WTC11 (cell line): ENCODE measurements at regions not wholly inside any gene's neighbourhood (a gene's known extent, or its start where the extent isn't known, plus 50 kb on each side); places are given as distances from the start of the nearest gene placed in this dataset.

Source experiments
- ATAC-seq: fragments of 200-7000 bp; cut with Tn5 transposase; 2 replicates; pipeline ENCODE4 v1.10.0; 2021; ENCODE audit warnings: mild to moderate bottlenecking, moderate library complexity
- CTCF ChIA-PET: fragments of 300-600 bp; sonication (Branson Sonifier 250); formaldehyde crosslinking; loops from one replicate; lab custom pipeline; 2021; ENCODE audit warnings: antibody characterized with exemption; lab: Charles Lee
- POLR2A ChIA-PET: fragments of 350-600 bp; sonication (Branson Sonifier 250); formaldehyde crosslinking; loops from one replicate; lab custom pipeline; 2021; ENCODE audit warnings: antibody characterized with exemption; lab: Charles Lee
- DNase-seq: peaks from one replicate; pipeline ENCODE4 v3.0.0; 2021; ENCODE audit warnings: low spot score
- H3K27ac Mint-ChIP-seq: 2 replicates; pipeline ENCODE4 v1.8.0; 2021; ENCODE audit warnings: mixed read lengths
- H3K27me3 Mint-ChIP-seq: 2 replicates; pipeline ENCODE4 v1.8.0; 2021; ENCODE audit warnings: low read depth, mild to moderate bottlenecking, moderate library complexity, mixed read lengths
- H3K36me3 Mint-ChIP-seq: 2 replicates; pipeline ENCODE4 v1.8.0; 2021; ENCODE audit warnings: mixed read lengths
- H3K4me1 Mint-ChIP-seq: 2 replicates; pipeline ENCODE4 v1.8.0; 2022; ENCODE audit warnings: mixed read lengths
- H3K4me3 Mint-ChIP-seq: 2 replicates; pipeline ENCODE4 v1.8.0; 2021; ENCODE audit warnings: mild to moderate bottlenecking, moderate library complexity, mixed read lengths
- H3K9me3 Mint-ChIP-seq: 2 replicates; pipeline ENCODE4 v1.8.0; 2021; ENCODE audit warnings: mixed read lengths
- AFF4 ChIP-seq: sonication (generic); formaldehyde crosslinking; IDR thresholded peaks from 2 replicates; pipeline ENCODE4 v1.8.1; 2023; ENCODE audit warnings: mild to moderate bottlenecking, missing genetic modification reagents, borderline replicate concordance
- ARID4B ChIP-seq: sonication (generic); formaldehyde crosslinking; IDR thresholded peaks from 2 replicates; pipeline ENCODE4 v1.8.0; 2023; ENCODE audit warnings: missing genetic modification reagents, mild to moderate bottlenecking, borderline replicate concordance
- ATF6 ChIP-seq: sonication (generic); formaldehyde crosslinking; IDR thresholded peaks from 2 replicates; pipeline ENCODE4 v1.8.1; 2023; ENCODE audit warnings: mild to moderate bottlenecking, missing genetic modification reagents
- ELF4 ChIP-seq: sonication (generic); formaldehyde crosslinking; IDR thresholded peaks from 2 replicates; pipeline ENCODE4 v1.8.1; 2022; ENCODE audit warnings: low read depth, mild to moderate bottlenecking, moderate library complexity, missing genetic modification reagents
- FOXP1 ChIP-seq: sonication (generic); formaldehyde crosslinking; IDR thresholded peaks from 2 replicates; pipeline ENCODE4 v1.8.0; 2022; ENCODE audit warnings: missing genetic modification reagents, mild to moderate bottlenecking, moderate library complexity, borderline replicate concordance
- IRF2 ChIP-seq: sonication (generic); formaldehyde crosslinking; IDR thresholded peaks from 2 replicates; pipeline ENCODE4 v1.8.0; 2022; ENCODE audit warnings: low read depth, missing genetic modification reagents, borderline replicate concordance
- JUN ChIP-seq: sonication (generic); formaldehyde crosslinking; IDR thresholded peaks from 2 replicates; pipeline ENCODE4 v1.8.0; 2023; ENCODE audit warnings: mild to moderate bottlenecking, missing genetic modification reagents
- NR1H2 ChIP-seq: sonication (generic); formaldehyde crosslinking; IDR thresholded peaks from 2 replicates; pipeline ENCODE4 v1.9.0; 2021; ENCODE audit warnings: mild to moderate bottlenecking, moderate library complexity, missing genetic modification reagents
- RELA ChIP-seq: sonication (generic); formaldehyde crosslinking; IDR thresholded peaks from 2 replicates; pipeline ENCODE4 v1.8.1; 2022; ENCODE audit warnings: missing genetic modification reagents, mild to moderate bottlenecking, borderline replicate concordance
- SOX15 ChIP-seq: fragments of 250-450 bp; sonication (Bioruptor Pico); IDR thresholded peaks from 2 replicates; pipeline ENCODE4 v1.9.0; 2021; ENCODE audit warnings: mild to moderate bottlenecking
- ZNF121 ChIP-seq: sonication (generic); formaldehyde crosslinking; IDR thresholded peaks from 2 replicates; pipeline ENCODE4 v1.8.0; 2023; ENCODE audit warnings: missing genetic modification reagents
- ZNF232 ChIP-seq: sonication (generic); formaldehyde crosslinking; IDR thresholded peaks from 2 replicates; pipeline ENCODE4 v1.8.0; 2022; ENCODE audit warnings: mild to moderate bottlenecking, missing genetic modification reagents
- ZNF263 ChIP-seq: sonication (generic); formaldehyde crosslinking; IDR thresholded peaks from 2 replicates; pipeline ENCODE4 v1.8.1; 2022; ENCODE audit warnings: low read depth, mild to moderate bottlenecking, moderate library complexity, missing genetic modification reagents
- ZNF281 ChIP-seq: sonication (generic); formaldehyde crosslinking; IDR thresholded peaks from 2 replicates; pipeline ENCODE4 v1.8.0; 2023; ENCODE audit warnings: mild to moderate bottlenecking, missing genetic modification reagents
- ZNF512 ChIP-seq: sonication (generic); formaldehyde crosslinking; IDR thresholded peaks from 2 replicates; pipeline ENCODE4 v1.8.1; 2022; ENCODE audit warnings: missing genetic modification reagents, borderline replicate concordance
- TF ChIP-seq, protein P1 (sequence below): fragments of 250-450 bp; sonication (Bioruptor Pico); IDR thresholded peaks from 2 replicates; pipeline ENCODE4 v1.9.0; 2021; ENCODE audit warnings: mild to moderate bottlenecking
- TF ChIP-seq, protein P2 (sequence below): sonication (generic); formaldehyde crosslinking; IDR thresholded peaks from 2 replicates; pipeline ENCODE4 v1.8.0; 2022; ENCODE audit warnings: mild to moderate bottlenecking, missing genetic modification reagents
- TF ChIP-seq, protein P3 (sequence below): fragments of 250-450 bp; sonication (Bioruptor Pico); IDR thresholded peaks from 2 replicates; pipeline ENCODE4 v1.8.0; 2021; ENCODE audit warnings: mild to moderate bottlenecking

DNA sequence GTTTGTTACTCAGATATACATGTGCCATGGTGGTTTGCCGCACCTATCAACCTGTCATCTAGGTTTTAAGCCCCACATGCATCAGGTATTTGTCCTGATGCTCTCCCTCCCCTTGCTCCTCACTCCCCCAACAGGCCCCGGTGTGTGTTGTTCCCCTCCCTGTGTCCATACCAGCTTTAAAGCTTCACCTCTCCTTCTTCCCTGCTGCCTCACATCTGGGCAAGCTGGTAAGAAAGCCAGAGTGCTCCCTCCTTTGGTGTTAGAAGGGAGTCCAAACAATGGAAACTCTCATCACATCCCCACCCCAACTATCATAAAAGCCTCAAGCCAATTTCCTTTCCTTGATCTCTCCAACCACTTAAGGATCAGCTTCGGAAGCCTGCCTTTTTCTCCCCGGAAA is 1115.6 kb upstream of the GOT2 start:
- ATAC-seq: peak; percentile 91

GRCh38 chr16:59848296-59848695 is 1114.2 kb upstream of the GOT2 start:
- Mint-ChIP-seq H3K36me3 (peaks cover 6% of the 10 kb centered on the region), H3K27me3 (no peaks in the 10 kb centered on the region), H3K27ac (no peak overlapping the region), H3K9me3 (peaks cover 7% of the 10 kb centered on the region), H3K4me3 (no peak overlapping the region), H3K4me1 (peaks cover 10% of the 10 kb centered on the region; the same call in 1 of the 2 replicates)
- no peak for ATAC-seq
- CTCF ChIA-PET: no interaction called here
- DNase-seq: no peak
- POLR2A ChIA-PET: no interaction called here
- no peak for TF ChIP-seq ARID4B (CRISPR knock-in tag)
- TF ChIP-seq ELF4 (CRISPR knock-in tag): no peak
- no peak for TF ChIP-seq AFF4 (CRISPR knock-in tag)
- no peak for TF ChIP-seq ATF6 (CRISPR knock-in tag)
- no peak for TF ChIP-seq ZNF232 (CRISPR knock-in tag)
- TF ChIP-seq, protein P1, sequence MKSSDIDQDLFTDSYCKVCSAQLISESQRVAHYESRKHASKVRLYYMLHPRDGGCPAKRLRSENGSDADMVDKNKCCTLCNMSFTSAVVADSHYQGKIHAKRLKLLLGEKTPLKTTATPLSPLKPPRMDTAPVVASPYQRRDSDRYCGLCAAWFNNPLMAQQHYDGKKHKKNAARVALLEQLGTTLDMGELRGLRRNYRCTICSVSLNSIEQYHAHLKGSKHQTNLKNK: no peak
- TF ChIP-seq ZNF281: no peak
- no peak for TF ChIP-seq JUN
- TF ChIP-seq NR1H2 (CRISPR knock-in tag): no peak
- no peak for TF ChIP-seq FOXP1 (CRISPR knock-in tag)
- TF ChIP-seq, protein P2, sequence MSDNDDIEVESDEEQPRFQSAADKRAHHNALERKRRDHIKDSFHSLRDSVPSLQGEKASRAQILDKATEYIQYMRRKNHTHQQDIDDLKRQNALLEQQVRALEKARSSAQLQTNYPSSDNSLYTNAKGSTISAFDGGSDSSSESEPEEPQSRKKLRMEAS: no peak

More for the DNA sequence above, 1115.6 kb upstream of the GOT2 start:
- CTCF ChIA-PET: interaction anchor here (0.9 kb wide), 1 partner anchor 508 kb away, joined by 4 read pairs; no protein-coding TSS in a partner anchor
- Mint-ChIP-seq H3K9me3 (no peaks in the 10 kb centered on the region), H3K27ac (no peak overlapping the region), H3K4me3 (no peak overlapping the region), H3K4me1 (peaks cover 10% of the 10 kb centered on the region; the same call in 1 of the 2 replicates), H3K27me3 (no peaks in the 10 kb centered on the region), H3K36me3 (no peaks in the 10 kb centered on the region)
- DNase-seq: peak; percentile 21
- POLR2A ChIA-PET: no interaction called here
- TF ChIP-seq SOX15 (CRISPR knock-in tag): no peak
- no peak for TF ChIP-seq RELA (CRISPR knock-in tag)
- TF ChIP-seq, protein P3, sequence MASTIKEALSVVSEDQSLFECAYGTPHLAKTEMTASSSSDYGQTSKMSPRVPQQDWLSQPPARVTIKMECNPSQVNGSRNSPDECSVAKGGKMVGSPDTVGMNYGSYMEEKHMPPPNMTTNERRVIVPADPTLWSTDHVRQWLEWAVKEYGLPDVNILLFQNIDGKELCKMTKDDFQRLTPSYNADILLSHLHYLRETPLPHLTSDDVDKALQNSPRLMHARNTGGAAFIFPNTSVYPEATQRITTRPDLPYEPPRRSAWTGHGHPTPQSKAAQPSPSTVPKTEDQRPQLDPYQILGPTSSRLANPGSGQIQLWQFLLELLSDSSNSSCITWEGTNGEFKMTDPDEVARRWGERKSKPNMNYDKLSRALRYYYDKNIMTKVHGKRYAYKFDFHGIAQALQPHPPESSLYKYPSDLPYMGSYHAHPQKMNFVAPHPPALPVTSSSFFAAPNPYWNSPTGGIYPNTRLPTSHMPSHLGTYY (CRISPR knock-in tag): no peak
- TF ChIP-seq ZNF121: no peak
- no peak for TF ChIP-seq IRF2 (CRISPR knock-in tag)
- no peak for TF ChIP-seq NR1H2 (CRISPR knock-in tag)
- TF ChIP-seq ZNF512 (CRISPR knock-in tag): no peak
- no peak for TF ChIP-seq ZNF263 (CRISPR knock-in tag)
